HEK293 (cell line): ENCODE measurements at regions not wholly inside any gene's neighbourhood (a gene's known extent, or its start where the extent isn't known, plus 50 kb on each side); places are given as distances from the start of the nearest gene placed in this dataset.

Experiments
- CTCF ChIA-PET: fragments of 350-600 bp; formaldehyde crosslinking; extraction: SDS; loops from one replicate; lab custom pipeline; 2021; ENCODE audit warnings: antibody characterized with exemption; lab: Yijun Ruan, JAX
- POLR2A ChIA-PET: fragments of 300-600 bp; formaldehyde crosslinking; extraction: SDS; loops from one replicate; lab custom pipeline; 2020; ENCODE audit warnings: antibody characterized with exemption, inconsistent platforms; lab: Yijun Ruan, JAX
- H3K27ac ChIP-seq: fragments of 200-500 bp; sonication (Bioruptor generic); 2 replicates; pipeline ENCODE4 v1.5.1; 2014; ENCODE audit warnings: low read depth, low read length, control low read depth, inconsistent platforms; ENCODE audit errors: extremely low read depth
- H3K36me3 ChIP-seq, 2 experiments: fragments of 200-500 bp in 1 of 2; sonication (Bioruptor generic) in 1 of 2; 1 replicate in 1 of 2; 2 replicates in 1 of 2; pipeline ENCODE4 v1.5.1; 2014 to 2017; ENCODE audit warnings: inconsistent platforms in 2 of 2, low read length in 2 of 2; ENCODE audit not compliant: control insufficient read depth in 2 of 2, insufficient read depth in 1 of 2
- H3K4me1 ChIP-seq: fragments of 200-500 bp; sonication (Bioruptor generic); 2 replicates; pipeline ENCODE4 v1.5.1; 2014; ENCODE audit warnings: mild to moderate bottlenecking, low read length, inconsistent platforms; ENCODE audit not compliant: control insufficient read depth, insufficient read depth
- H3K4me3 ChIP-seq: 2 replicates; pipeline ENCODE4 v1.5.1; 2011; ENCODE audit warnings: low read depth, mild to moderate bottlenecking, control low read depth, low read length, moderate library complexity
- H3K9me3 ChIP-seq: fragments of 200-500 bp; sonication (Bioruptor generic); 2 replicates; pipeline ENCODE4 v1.5.1; 2014; ENCODE audit warnings: low read depth, low read length, inconsistent platforms; ENCODE audit not compliant: control insufficient read depth, insufficient read depth
- AEBP2 ChIP-seq: fragments of 450-650 bp; formaldehyde crosslinking; IDR thresholded peaks from 2 replicates; pipeline ENCODE4 v1.5.1; 2016; ENCODE audit warnings: missing biosample characterization, missing genetic modification characterization, borderline replicate concordance
- HIC1 ChIP-seq: fragments of 450-650 bp; formaldehyde crosslinking; IDR thresholded peaks from 2 replicates; pipeline ENCODE4 v1.5.1; 2016; ENCODE audit warnings: missing biosample characterization, missing genetic modification characterization
- MEIS1 ChIP-seq: sonication (generic); formaldehyde crosslinking; IDR thresholded peaks from 2 replicates; pipeline ENCODE4 v1.8.1; 2022; ENCODE audit warnings: missing genetic modification reagents, mild to moderate bottlenecking, borderline replicate concordance
- YY1 ChIP-seq: fragments of 450-650 bp; formaldehyde crosslinking; IDR thresholded peaks from 2 replicates; pipeline ENCODE4 v1.5.1; 2018; ENCODE audit warnings: missing biosample characterization, missing genetic modification characterization
- ZBTB21 ChIP-seq: fragments of 450-650 bp; formaldehyde crosslinking; IDR thresholded peaks from 2 replicates; pipeline ENCODE4 v1.5.1; 2017; ENCODE audit warnings: missing biosample characterization, missing genetic modification characterization
- ZNF133 ChIP-seq: fragments of 450-650 bp; formaldehyde crosslinking; IDR thresholded peaks from 2 replicates; pipeline ENCODE4 v1.5.1; 2016; ENCODE audit warnings: missing biosample characterization, missing genetic modification characterization
- ZNF140 ChIP-seq: fragments of 450-650 bp; formaldehyde crosslinking; IDR thresholded peaks from 2 replicates; pipeline ENCODE4 v1.5.1; 2016; ENCODE audit warnings: missing biosample characterization, missing genetic modification characterization
- ZNF19 ChIP-seq: fragments of 450-650 bp; formaldehyde crosslinking; IDR thresholded peaks from 2 replicates; pipeline ENCODE4; 2016; ENCODE audit warnings: missing biosample characterization, missing genetic modification characterization, low read depth
- ZNF266 ChIP-seq: fragments of 450-650 bp; formaldehyde crosslinking; IDR thresholded peaks from 2 replicates; pipeline ENCODE4 v1.5.1; 2016; ENCODE audit warnings: missing biosample characterization, missing genetic modification characterization, low read depth
- ZNF274 ChIP-seq, 2 experiments: fragments of 200-500 bp in 1 of 2; fragments of 450-650 bp in 1 of 2; sonication (Bioruptor generic) in 1 of 2; formaldehyde crosslinking in 1 of 2; IDR thresholded peaks; 2 replicates each; pipeline versions ENCODE4 v1.5.1 to v1.6.1; 2014 to 2016; ENCODE audit warnings: borderline replicate concordance in 1 of 2, inconsistent platforms in 1 of 2, low read length in 1 of 2, missing biosample characterization in 1 of 2, missing genetic modification characterization in 1 of 2
- ZNF521 ChIP-seq: fragments of 450-650 bp; formaldehyde crosslinking; IDR thresholded peaks from 2 replicates; pipeline ENCODE4 v1.5.1; 2017; ENCODE audit warnings: missing biosample characterization, mild to moderate bottlenecking, missing genetic modification characterization
- ZNF548 ChIP-seq: fragments of 450-650 bp; formaldehyde crosslinking; IDR thresholded peaks from 2 replicates; pipeline ENCODE4 v1.5.1; 2016; ENCODE audit warnings: missing biosample characterization, missing genetic modification characterization
- ZNF555 ChIP-seq: fragments of 450-650 bp; formaldehyde crosslinking; conservative IDR thresholded peaks from 2 replicates; pipeline ENCODE4 v1.5.1; 2017; ENCODE audit warnings: missing biosample characterization, mild to moderate bottlenecking, missing genetic modification characterization, inconsistent platforms
- ZNF560 ChIP-seq: fragments of 450-650 bp; formaldehyde crosslinking; IDR thresholded peaks from 2 replicates; pipeline ENCODE4 v1.5.1; 2017; ENCODE audit warnings: missing biosample characterization, missing genetic modification characterization, borderline replicate concordance
- ZNF785 ChIP-seq: fragments of 450-650 bp; formaldehyde crosslinking; IDR thresholded peaks from 2 replicates; pipeline ENCODE4 v1.5.1; 2016; ENCODE audit warnings: missing biosample characterization, missing genetic modification characterization
- TF ChIP-seq, protein P1 (sequence below): fragments of 450-650 bp; IDR thresholded peaks from 2 replicates; pipeline ENCODE4 v1.5.1; 2018; ENCODE audit warnings: missing biosample characterization, missing genetic modification characterization
- TF ChIP-seq, protein P2 (sequence below): fragments of 450-650 bp; formaldehyde crosslinking; IDR thresholded peaks from 2 replicates; pipeline ENCODE4 v1.5.1; 2016; ENCODE audit warnings: missing biosample characterization, missing genetic modification characterization

GRCh38 chr18:41545091-41545888, 409.7 kb upstream of the PIK3C3 start:
- H3K4me3 ChIP-seq, result no peak overlapping the region
- H3K36me3 ChIP-seq, result no peaks in the 10 kb centered on the region
- no peak overlapping the region for H3K27ac ChIP-seq
- H3K9me3 ChIP-seq, result no peaks in the 10 kb centered on the region
- no peaks in the 10 kb centered on the region for H3K4me1 ChIP-seq
- ChIA-PET CTCF (interaction anchor here (0.8 kb wide), 1 partner anchor 8 kb away, joined by 3 read pairs; no protein-coding TSS in a partner anchor), POLR2A (no interaction called here)
- TF ChIP-seq ZNF133 (tag by site-specific recombination), result no peak
- no peak for TF ChIP-seq ZNF555 (tag by site-specific recombination)
- TF ChIP-seq, all 188 proteins: peak for 0

DNA sequence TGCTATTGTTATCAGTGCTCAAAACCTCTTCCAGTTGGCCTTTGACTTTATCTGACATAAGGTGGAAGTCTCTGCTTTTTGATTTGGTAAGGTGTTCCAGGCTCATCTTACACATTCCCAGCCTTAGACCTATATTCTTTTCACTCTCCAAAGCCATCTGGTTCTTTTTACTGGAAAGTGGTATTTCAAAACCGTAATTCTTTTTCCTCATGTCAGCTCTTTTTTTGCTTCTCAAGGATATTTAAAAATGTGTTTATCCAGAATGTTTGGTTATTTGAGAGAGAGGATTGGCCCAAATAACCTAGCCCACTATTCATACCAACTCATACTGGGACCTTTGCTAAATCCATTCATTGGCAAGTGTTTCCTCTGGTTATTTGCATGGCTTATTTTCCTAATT, 411.2 kb upstream of the PIK3C3 start:
- Histone ChIP-seq H3K27ac (no peak overlapping the region), H3K4me3 (no peak overlapping the region), H3K4me1 (peaks cover 2% of the 10 kb centered on the region; the same call in 1 of the 2 replicates), H3K36me3 (no peaks in the 10 kb centered on the region), H3K9me3 (no peaks in the 10 kb centered on the region)
- ChIA-PET CTCF (interaction anchor here (0.7 kb wide), 3 partner anchors 9 to 26 kb away, joined by 3 to 4 read pairs (median 3); no protein-coding TSS in a partner anchor), POLR2A (no interaction called here)
- TF ChIP-seq YY1 (tag by site-specific recombination) (no peak), ZNF560 (no peak), AEBP2 (tag by site-specific recombination) (no peak), ZBTB21 (tag by site-specific recombination) (no peak), MEIS1 (no peak), HIC1 (tag by site-specific recombination) (no peak), ZNF274 (IDR thresholded peaks at IDR 0.05; ENCODE audit: low read length) (no peak), ZNF274 (tag by site-specific recombination; IDR thresholded peaks at IDR 0.05; ENCODE audit: borderline replicate concordance) (no peak), ZNF19 (tag by site-specific recombination) (no peak), ZNF140 (tag by site-specific recombination) (no peak), ZNF548 (tag by site-specific recombination) (no peak), ZNF785 (tag by site-specific recombination) (no peak), ZNF521 (tag by site-specific recombination) (no peak), ZNF266 (tag by site-specific recombination) (no peak)
- TF ChIP-seq, protein P1, sequence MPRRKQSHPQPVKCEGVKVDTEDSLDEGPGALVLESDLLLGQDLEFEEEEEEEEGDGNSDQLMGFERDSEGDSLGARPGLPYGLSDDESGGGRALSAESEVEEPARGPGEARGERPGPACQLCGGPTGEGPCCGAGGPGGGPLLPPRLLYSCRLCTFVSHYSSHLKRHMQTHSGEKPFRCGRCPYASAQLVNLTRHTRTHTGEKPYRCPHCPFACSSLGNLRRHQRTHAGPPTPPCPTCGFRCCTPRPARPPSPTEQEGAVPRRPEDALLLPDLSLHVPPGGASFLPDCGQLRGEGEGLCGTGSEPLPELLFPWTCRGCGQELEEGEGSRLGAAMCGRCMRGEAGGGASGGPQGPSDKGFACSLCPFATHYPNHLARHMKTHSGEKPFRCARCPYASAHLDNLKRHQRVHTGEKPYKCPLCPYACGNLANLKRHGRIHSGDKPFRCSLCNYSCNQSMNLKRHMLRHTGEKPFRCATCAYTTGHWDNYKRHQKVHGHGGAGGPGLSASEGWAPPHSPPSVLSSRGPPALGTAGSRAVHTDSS, result no peak
- TF ChIP-seq, protein P2, sequence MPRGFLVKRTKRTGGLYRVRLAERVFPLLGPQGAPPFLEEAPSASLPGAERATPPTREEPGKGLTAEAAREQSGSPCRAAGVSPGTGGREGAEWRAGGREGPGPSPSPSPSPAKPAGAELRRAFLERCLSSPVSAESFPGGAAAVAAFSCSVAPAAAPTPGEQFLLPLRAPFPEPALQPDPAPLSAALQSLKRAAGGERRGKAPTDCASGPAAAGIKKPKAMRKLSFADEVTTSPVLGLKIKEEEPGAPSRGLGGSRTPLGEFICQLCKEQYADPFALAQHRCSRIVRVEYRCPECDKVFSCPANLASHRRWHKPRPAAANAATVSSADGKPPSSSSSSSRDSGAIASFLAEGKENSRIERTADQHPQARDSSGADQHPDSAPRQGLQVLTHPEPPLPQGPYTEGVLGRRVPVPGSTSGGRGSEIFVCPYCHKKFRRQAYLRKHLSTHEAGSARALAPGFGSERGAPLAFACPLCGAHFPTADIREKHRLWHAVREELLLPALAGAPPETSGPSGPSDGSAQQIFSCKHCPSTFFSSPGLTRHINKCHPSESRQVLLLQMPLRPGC (tag by site-specific recombination), result no peak
